GM18505 (cell line): ENCODE measurements at regions not wholly inside any gene's neighbourhood (a gene's known extent, or its start where the extent isn't known, plus 50 kb on each side); places are given as distances from the start of the nearest gene placed in this dataset.

ENCODE experiments used
- ATAC-seq: cut with Tn5 transposase; IDR thresholded peaks from one replicate; pipeline ENCODE4 v1.9.1; 2021; ENCODE audit not compliant: unreplicated experiment
- POLR2A ChIP-seq: IDR thresholded peaks from 4 replicates; pipeline ENCODE4 v1.6.1; 2011; ENCODE audit warnings: borderline replicate concordance; ENCODE audit not compliant: insufficient read depth, insufficient read length; ENCODE audit errors: extremely low read depth

DNA sequence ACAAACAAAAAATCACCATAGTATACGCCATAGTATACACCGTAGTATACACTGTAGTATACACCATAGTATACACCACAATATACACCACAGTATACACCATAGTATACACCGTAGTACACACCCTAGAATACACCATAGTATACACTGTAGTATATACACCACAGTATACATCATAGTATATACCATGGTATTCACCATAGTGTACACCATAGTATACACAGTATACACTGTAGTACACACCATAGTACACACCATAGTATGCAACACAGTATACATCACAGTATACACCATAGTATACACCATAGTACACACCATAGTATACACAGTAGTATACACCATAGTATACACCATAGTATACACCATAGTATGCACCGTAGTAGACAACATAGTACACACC is 157.6 kb upstream of the ADARB2 start:
- TF ChIP-seq POLR2A, result no peak

DNA sequence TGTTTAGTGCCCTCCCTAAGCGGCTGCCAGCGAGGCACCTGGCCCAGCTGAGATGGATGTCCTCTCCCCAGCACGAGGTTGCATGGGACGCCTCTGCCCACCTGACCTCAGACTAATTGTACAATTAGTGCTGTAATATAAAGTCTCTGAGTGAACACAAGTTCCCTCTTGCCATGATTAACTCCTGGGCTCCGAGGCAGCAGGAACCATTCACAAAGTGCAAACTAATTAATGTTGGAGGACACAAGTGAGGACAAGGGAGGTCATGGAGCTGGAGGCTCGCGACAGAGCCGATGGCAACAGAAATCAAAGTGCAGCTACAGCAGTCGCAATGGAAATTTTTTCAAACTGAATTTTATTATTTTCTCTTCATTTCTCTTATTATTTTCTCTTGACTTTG is 156.6 kb upstream of the ADARB2 start:
- no peak for TF ChIP-seq POLR2A

More for the DNA sequence above, 157.6 kb upstream of the ADARB2 start:
- no peak for ATAC-seq

DNA sequence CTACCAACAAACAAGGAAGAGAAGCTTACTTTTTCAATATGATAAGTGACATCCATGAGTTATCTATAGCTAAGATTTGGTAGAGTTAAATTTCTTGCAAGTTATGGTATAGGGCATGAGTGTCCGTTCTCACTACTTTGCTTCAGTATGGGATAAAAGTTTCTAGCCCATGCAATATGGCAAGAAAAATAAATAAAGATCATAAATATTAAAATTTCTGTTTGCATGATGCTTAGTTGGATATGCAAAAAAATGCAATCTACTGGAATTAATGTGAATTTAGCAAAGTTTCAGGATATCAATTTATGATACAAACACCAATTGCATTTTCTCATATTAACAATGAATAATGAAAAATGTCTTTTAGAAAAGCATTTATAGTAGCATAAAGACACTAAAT is 148.7 kb upstream of the ADARB2 start:
- no peak for ATAC-seq
- no peak for TF ChIP-seq POLR2A

More for the DNA sequence above, 156.6 kb upstream of the ADARB2 start:
- ATAC-seq, result no peak

DNA sequence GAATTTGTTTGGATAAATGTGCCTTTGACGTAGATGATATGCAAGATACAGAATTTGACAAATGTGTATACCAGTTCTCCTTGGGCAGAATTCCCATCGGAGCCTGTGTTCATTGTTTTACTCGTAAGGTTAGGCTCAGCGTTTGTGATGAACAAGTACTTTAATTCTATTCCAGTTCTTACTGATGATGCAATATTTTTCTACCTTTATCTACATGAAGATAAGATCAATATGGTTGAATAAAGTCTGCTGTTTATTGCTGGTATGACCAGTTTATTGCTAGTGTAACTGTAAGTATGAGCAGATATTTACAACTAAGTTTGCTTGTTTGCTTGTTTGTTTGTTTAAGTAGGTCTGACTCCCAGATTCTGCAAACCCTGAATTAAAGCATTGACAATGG is 145.4 kb upstream of the ADARB2 start:
- no peak for ATAC-seq
- no peak for TF ChIP-seq POLR2A

DNA sequence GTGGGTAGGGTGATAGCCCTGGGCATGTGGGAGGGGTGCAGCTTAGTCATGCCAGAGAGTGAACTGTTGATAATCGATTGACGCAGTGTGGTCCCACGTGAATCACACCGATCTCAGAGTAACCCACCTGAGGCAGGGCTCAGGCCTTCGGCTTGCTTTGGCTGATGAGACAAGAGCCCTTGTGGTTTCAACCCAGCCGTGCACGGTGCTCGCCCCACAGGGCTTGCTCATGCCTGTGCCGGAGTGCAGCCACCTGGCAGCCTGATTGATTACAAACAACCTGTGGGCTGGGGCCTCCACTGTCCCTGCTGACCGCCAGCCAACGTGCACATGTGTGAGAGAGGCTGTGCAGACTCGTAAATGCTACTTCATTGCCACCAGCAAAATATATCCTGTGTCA is 144.9 kb upstream of the ADARB2 start:
- no peak for ATAC-seq
- no peak for TF ChIP-seq POLR2A

DNA sequence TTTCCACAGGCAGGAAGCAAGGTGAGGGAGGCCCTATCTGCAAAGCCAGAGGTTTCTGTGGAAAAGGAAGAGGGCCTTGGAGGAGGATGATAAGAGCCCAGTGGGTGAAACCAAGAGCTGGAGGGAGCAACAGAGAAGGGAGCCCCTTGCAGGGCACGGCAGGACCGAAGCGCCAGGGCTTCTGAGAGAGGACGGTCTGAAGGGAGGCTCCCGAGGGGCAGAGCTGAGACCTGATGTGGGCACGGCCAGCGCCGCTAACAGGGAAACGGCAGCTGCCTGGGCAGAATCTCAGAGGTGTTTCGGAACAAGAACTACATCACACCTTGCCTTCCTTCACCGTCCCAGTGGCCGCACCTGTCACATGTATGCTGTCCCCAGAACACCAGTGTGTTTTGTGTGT is 144.3 kb upstream of the ADARB2 start:
- no peak for ATAC-seq
- no peak for TF ChIP-seq POLR2A

DNA sequence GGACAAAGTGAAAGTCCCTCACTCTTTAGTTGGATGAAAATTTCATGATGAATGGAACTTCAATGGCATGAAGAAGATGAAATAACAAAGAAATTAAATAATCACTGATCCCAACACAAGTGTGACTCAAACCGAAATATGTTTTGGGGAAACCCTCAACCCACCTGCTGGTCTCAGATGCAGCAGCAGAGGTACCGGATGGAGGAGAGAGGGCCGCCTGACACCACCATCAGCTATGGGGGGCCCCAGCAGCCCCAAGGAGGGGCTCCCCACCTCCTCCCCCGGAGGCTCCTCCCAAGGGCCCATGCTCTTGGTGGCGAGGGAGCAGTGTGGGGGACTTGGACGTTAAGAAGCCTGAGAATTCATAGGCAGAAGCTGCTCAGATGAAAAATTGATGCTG is 137.2 kb upstream of the ADARB2 start:
- TF ChIP-seq POLR2A, result no peak
- no peak for ATAC-seq

DNA sequence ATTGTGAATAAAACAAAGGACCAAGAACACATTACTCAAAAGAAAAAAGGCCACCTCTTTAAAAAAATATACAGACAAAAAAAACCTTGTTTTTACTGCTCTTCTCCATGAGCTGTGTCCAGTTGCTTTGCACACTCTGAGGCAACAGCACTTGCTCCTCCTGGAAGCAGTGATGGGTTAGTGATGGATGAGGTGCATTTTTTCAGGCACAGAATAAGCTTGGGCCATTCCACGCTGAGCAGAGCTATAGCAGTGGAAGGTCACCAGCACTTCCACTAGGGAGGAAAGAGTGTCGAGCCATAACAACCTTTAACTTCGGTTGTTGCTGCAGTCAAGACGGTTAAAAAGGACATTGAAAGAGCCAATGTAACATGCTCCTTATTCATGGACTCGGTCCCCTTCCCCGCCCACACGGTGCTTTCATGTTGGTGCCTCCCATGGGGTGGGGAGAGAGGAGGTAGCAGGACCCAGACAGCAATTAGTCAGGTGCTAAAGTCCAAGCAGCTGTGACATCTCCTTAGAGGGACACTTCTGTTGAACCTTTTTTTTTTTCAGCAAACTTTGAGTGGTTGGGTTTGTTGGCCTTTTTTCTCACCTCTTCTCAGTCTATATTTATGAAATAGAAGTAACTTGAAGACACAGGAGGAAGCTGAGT is 136.5 kb upstream of the ADARB2 start:
- TF ChIP-seq POLR2A, result no peak
- no peak for ATAC-seq

DNA sequence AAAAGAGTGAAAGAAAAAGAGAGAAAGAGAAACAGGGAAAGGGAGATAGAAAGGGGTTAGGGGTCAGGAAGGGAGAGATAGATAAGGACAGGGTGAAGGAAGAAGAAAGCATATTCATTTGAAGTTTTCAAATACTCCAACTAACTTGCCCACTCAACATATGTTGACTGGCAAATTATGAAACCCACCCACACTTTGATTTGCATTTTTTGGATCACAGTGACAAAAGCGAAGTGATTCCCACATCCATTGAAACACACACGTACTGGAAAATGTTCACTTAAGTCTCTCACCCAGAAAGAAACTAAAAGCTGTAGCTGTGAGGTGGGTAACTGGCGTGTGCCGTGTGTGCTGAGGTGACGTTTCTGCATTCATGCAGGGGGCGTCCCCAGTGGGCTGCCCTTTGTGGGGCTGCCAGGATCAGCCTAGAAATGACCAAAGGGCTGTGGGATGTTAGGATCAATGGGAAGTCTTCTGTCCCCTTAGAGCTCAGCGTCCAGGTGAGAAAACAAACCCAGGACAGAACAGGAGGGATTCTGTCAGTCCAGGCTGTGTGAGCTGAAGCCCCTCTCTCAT is 134.9 kb upstream of the ADARB2 start:
- no peak for ATAC-seq
- TF ChIP-seq POLR2A, result no peak

DNA sequence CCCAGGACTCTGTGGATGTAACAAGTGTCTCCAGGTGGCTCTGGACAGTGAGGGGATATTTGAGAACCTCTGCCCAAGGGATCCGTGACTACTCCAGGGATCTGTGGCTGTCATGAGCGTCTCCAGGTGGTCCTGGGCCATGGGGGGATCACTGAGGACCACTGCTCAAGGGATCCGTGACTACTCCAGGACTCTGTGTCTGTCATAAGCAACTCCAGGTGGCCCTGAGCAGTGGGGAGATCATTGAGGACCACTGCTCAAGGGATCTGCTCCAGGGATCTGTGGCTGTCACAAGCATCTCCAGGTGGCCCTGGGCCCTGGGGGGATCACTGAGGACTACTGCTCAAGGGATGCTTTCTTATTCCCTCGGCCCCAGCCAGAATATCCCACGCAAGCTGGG is 133.2 kb upstream of the ADARB2 start:
- no peak for ATAC-seq
- TF ChIP-seq POLR2A, result no peak

DNA sequence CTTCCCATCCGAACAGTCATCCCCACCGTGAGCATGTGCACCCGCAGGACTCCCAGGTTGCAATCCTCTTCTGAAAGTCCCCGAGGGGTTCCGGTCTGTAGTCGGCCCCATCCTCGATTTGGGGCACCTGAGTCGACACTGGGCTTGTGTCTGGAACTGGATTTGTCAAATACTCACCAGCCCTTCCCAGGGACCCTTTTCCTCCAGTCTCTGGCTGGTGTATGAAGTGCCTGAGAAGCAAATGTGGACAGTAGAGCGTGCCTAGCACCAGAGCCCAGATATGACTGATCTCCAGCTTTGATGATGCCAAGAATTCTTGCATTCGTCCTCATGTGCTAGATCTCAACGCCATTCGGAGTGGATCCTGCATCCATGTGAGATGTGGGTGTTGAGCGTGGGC is 132.5 kb upstream of the ADARB2 start:
- ATAC-seq, result no peak
- no peak for TF ChIP-seq POLR2A

DNA sequence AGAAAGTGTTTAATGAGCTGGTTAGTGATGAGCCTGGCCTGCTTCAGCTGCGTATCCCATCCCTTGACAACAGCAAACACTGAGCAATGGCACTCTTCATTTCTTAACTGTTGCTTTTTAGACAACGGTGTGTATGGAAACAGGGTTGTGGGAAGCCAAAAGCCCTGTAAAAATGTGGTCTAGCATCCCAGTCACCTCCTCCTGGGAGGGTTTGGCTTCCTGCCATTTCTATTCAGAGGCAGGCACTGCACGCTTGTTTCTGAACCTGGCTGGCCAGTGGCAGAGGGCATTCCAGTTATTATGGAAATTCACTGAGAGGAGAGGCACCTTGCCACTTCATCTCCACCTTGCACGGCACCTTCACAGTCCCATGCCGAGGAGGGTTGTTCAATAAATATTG is 123.0 kb upstream of the ADARB2 start:
- no peak for ATAC-seq
- TF ChIP-seq POLR2A, result no peak

DNA sequence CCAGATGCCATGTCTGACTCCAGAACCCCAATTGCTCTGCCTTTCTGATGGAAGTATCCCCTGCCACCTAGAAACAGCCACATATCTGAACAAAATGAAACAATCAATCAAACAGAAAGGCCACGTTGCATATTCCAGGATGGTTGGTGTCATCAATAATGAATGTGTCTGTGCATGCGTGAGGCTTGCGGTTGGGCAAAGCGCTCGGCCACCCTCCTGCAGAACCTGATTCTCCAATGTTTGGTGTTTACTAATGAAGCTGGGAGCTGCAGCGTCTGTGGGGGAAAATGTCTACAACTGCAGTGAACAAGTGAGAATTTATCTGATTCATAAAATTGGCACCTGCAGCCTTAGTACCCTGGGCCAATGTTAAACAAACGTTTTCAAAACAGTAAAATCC is 121.2 kb upstream of the ADARB2 start:
- no peak for ATAC-seq
- no peak for TF ChIP-seq POLR2A

DNA sequence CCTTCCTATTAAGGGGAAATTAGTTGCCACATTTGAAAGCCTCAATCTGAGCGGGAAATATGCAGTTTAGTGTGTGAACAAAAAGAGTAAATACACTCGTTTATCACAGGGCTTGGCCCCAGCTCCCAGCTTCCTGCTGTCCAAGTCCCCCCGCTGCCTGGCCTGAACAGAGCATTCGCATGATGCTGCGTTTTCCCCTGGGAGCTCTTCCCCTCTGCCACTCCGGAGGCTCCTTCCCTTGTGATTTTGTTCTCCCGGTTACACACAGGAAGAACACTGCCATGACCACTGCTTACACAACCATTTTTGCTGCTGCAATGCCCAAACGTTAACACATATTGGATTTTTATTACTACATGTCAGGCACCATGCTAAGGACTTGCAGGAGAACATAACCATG is 120.7 kb upstream of the ADARB2 start:
- no peak for ATAC-seq
- TF ChIP-seq POLR2A, result no peak

DNA sequence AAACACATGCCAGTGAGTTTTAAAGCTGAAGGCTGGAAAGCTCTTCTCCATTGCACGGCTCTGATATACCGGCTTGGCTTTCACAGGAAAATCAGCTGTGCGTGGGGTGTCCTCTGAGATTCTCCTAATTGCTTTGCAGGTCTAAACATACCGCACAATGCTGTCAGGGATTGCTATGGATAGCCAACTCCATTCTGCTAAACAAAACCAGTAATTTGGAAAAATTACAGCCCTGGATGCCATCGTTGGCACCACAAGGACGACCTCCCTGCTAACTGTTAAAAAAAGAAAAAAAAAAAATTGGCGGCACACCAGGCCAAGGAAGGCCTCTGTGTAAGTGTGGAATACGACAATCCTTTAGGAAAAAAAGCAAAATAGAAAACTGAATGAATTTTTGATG is 118.6 kb upstream of the ADARB2 start:
- no peak for TF ChIP-seq POLR2A
- no peak for ATAC-seq

DNA sequence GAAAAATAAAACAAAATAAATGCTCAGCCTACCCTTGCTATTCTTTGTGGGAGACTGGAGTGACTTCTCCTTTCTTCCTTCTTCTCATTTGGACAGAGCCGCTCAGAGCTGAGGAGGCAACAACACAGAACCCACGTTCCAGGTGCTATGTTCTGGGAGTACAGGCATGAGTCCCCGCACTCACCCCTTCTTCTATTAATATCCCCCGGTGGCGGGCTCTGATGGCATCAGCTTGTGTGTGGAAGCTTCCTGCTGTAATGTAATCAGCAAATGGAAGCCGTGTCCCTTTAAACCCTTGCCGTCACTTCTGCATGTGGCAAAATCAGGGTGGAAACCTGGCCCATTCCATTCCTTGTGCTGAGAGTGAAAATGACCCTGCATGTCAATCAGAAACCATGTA is 116.9 kb upstream of the ADARB2 start:
- no peak for ATAC-seq
- TF ChIP-seq POLR2A, result no peak

DNA sequence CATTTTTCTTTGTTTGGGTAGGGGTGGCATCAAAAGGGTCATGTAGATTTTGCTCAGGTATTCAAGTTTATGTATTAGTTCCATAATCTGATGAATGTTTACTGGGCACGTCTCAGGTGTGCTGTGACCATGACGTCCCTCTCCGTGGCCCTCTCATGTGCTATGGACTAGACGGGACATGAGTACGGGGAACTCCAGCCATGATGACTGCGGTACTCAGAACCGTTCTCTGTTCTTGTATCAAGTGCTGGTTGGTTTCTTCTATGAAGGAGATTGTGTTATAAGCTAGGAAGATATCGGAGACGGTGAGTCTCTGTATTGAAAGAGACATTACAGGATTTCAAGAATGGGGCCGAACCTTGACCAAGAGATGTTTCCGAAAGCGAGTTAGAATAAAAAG is 116.5 kb upstream of the ADARB2 start:
- no peak for ATAC-seq
- no peak for TF ChIP-seq POLR2A
